Activated T-helper 1 cell treated with Interleukin-2 at 50 U/mL for 16 hours (primary cell): ENCODE measurements at regions not wholly inside any gene's neighbourhood (a gene's known extent, or its start where the extent isn't known, plus 50 kb on each side); places are given as distances from the start of the nearest gene placed in this dataset.
"Not testable (repeated sequence)": the region's sequence is repeated elsewhere in the genome, so short reads cannot be mapped to it uniquely, and the experiment has no call there.

Experiments
- DNase-seq: peaks from one replicate; pipeline ENCODE4 v3.0.0-alpha.2; 2020; ENCODE audit warnings: low read depth

DNA sequence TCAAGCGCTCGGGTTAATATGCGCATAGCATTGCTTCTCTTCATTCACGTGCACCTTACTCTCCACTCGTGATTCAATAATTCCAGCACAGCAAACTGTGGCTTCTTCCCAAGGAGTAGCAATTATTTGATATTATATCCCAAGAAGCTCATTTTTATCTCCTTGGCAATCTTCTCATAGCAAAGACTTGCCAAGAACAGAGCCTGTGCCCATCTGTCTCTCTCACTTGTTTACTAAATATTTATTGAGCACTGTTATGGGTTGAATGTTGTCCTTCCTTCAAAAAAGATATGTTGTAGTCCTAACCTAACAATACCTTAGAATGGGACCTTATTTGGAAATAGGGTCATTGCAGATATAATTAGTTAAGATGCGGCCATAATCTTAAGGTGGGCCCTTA lies 233.7 kb downstream of the TFCP2L1 start:
- DNase-seq = no peak

DNA sequence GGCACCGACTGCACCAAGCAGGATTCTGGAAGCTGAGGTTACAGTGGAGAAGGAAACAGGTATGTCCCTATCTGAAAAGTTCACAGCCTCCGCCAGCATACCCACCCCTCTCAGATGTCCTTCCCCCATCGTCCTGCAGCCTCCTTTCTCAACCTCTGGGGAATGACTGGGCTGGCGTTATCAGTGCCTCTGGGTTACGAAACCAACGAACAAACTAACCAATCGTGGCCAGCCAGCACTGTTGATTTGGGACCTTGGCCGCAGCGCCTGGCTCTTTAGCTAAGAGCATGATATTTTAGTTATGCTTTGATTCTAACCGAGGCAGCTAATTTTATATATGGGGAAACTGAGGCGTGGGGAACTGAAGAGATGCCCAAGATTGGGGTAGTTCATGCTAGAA lies 233.0 kb downstream of the TFCP2L1 start:
- no peak for DNase-seq

DNA sequence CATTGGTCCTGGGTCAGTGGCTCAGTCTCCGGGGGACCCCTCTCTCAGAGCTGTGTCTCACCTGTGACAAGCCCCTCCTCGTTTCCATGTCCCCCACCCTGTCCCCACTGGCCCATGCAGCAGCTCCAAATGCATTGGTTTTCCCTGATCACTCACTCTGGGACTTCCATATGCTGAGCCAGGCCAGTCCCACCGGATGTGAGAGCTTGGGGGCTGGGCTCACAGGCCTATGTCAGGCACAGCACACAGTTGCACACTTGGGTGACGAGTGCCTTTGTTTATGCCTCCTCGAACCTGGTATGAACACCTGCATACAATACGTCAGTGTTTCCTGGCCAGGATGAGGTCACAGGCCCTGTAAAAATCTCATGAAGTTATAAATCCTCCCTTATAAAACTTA lies 232.5 kb downstream of the TFCP2L1 start:
- DNase-seq = no peak

DNA sequence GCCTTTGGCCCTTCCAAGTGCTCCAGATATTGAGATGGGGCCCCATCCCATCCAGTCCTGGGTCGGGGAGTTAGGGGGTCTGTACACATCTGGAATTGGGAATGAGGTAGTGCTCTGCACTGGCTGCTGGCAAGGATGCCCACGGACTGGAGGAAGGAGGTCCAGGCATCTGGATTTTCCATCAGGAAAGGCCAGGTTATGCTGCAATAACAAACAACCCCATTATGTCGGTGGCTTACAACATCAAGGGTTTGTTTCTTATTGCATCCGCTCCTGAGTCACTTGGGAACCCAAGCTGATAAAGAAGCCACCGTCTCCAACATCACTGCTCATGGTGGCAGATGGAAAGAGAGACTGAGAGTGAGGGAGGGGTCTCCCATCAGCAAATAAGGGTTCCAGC lies 229.9 kb downstream of the TFCP2L1 start:
- DNase-seq = no peak

DNA sequence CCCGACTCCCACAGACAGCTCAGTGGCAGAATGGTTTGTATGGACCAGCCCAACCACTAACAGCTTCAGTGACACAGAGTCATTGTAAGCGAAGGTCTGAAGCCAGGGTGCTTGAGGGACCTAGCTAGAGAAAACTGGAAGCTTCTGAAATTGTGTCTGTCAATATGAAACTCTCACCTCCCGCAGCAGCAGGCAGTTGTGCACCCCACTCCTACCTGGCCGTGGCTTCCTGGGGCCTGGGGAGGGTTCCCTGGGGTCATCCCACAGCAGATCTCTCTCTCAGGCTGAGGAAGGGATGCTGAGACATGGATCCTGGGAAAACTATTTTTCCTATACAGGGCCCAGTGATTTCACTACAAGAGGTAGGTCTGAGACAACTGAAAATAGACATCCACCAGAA lies 229.5 kb downstream of the TFCP2L1 start:
- DNase-seq = no peak

DNA sequence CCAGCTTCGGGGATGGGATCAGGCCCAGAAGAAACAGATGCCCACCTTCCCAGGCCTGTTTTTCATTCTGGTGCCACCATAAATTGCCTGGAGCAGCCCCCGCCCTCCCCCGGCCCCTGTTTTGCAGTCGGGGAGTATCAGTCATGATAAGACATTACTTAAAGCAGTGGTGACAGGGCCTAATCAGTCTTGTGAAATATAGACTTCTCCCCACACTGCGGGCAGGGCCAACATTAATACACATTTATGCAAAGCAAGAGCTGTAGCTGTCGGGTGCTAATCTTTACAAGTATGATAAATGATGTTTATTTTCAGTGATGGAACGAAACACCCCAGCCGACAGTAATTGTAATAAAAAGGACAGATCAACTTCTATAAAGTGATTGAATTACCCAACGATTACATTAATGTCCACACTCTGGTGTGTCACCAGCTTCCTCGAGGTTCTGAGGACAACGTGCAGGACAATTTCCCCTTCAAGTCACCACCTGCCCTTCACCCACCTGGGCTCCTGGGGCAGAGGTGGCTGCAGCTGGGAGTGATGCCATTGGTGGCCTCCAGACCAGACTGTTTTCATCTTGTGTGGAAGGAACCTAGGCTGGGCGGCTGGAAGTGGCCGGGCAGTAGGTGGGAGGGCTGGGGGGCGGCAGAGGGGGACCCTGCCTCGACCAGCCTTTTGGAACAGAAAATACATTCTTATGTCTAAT lies 226.0 kb downstream of the TFCP2L1 start:
- no peak for DNase-seq

DNA sequence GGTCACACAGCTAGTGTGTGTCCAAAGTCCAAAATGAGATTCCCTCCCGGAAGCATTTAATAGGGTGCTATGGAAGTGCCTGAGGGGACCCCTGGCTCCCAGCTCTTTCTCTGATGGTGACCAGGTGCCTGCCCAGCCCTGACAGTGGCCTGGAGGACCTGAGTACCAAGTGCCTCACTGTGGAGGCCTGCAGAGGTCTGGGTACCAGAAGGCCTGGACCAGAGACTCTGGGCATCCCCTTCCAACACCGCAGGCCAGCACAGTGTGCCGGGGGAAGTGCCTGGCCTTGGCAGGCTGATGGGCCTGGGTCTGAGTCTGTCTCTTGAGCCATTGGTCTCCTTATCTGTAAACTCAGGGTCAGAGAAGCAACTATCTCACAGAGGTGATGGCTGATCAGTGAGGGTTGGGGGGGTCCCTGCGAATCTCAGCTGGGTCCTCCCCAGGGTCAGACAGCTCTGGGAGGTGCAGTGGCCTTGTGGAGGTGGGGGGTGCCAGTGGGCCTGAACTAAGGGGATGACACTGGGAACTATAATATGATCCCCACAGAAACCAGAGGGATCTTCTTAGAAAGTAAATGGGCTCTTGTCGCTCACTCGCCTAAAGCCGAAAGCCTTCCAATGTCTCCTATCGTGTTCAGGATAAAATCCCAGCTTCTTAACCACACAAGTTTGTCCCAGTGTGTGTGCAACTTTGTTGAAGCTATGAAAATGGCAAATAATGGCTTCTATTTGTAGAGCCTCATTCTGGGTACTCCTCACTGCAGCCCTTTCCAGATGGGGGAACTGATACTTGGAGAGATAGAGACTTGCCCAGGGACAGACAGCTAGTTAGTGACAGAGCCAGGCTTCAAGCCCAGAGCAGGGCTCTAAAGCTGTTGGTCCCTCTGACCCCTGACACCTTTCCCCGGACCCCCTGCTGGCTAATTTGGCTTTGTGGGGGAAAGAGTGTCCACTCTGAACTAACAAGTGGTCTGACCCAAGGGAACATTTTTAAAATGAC lies 225.1 kb downstream of the TFCP2L1 start:
- DNase-seq = no peak

DNA sequence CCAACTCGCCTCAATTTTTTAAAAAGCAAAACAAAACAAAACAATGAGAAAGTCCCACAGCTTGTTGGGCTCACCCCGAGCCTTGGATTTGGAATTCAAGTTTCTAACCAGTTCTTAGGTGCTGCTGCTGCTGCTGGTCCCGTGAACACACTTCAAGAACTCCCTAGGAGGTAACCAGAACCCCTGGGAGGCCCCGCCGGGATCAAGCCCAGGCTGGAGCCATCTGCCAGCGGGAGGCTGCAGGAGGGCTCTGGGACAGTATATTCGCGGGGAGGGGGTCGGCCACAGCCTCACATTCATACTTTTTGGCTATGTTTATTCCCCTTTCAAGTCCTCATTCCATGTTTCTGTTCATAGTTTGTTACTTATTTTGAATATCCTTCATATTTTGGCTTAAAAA lies 223.4 kb downstream of the TFCP2L1 start:
- DNase-seq = no peak

DNA sequence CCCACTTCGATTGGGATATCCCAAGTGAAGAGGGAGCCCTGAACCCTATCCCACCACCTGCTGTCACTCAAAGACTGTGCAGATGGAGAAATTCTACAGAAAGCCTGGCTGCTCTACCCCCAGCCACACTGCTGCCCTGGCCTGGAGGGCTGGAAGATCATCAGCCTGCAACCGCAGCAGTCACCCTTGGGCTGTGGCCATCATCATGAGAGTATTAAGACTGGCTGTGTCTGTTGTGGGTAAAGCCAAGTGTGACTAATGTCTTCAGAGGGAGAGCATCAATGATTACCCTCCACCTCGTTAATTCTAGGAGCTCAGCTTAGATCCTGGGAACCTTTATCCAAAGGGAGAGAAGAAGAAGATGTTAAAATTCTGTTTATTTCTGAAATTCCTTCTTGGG lies 221.5 kb downstream of the TFCP2L1 start:
- no peak for DNase-seq

DNA sequence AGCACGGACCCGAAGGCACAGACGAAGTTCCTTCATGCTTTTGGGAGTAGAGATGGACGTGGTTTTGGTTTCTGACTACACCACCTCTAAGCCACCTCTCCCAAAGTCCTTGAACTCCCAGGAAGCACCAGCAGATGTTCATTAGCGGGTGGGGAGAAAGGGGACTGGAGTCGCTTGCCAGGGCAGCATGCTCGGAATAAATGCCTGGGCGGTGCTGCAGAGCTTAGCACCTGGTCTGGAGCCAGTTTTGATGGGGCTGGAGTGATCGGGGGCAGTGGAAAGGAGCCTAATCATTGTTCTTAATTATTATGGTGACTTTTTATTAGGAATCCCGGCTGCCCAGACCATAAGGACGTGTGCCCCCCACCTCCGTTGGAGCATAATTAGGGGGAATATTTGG lies 220.8 kb downstream of the TFCP2L1 start:
- DNase-seq = no peak

DNA sequence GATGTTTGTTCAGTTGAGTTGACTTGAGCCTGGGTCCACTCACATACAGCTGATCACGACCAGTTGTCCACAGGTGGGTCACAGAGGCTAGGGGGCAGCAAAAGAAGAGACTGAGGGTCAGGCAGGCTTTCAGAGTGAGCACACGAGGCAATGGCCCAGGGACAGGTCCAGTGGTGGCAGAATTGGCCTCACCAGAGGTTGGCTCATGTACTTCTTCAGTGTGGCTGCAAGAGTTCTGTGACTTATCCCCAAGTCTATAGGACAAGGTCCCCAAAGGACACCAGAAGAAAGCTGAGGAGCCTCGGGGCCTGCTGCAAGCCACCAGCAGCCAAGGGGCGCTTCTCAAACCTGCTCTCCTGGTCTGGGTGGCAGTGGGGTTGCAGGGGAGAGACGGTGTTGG lies 219.8 kb downstream of the TFCP2L1 start:
- DNase-seq = no peak

DNA sequence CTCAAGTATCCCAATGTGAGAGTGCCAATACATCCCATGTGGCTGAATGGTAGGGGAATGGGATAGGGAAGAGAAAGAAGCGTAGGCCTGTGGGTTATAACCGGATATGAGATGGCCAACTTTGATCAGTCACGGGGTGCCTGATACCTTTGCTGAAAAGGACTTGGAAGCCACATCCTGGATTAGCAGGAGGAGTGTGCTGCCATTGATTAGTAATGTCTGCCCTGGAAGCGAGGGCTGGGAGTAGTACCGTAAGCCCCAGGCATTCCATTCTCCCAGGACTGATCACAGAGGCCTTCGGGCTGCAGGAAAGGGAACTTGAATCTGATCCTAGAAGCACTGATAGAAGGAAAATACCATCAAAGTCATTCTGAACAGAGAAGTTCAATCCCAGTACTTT lies 218.5 kb downstream of the TFCP2L1 start:
- DNase-seq = no peak

DNA sequence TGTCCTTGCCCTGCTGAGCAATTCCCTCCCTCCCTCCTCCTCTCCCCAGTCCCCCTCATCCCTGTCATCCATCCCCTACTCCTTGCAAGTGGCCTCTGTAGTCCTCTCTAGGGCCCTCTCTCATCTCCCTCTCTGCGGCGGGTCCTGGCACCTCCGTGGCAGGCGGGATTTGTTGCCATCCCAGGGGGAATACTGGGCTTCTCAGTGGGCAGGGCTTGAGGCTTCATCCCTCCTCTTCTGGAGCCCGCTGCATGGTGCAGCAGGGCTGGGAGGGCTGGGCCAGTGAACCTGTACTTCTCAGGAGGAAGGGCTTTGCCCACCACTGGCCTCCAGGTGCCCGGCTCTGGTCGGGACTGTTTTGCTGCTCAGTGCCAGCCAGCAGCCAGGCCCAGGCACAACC lies 216.2 kb downstream of the TFCP2L1 start:
- no peak for DNase-seq

DNA sequence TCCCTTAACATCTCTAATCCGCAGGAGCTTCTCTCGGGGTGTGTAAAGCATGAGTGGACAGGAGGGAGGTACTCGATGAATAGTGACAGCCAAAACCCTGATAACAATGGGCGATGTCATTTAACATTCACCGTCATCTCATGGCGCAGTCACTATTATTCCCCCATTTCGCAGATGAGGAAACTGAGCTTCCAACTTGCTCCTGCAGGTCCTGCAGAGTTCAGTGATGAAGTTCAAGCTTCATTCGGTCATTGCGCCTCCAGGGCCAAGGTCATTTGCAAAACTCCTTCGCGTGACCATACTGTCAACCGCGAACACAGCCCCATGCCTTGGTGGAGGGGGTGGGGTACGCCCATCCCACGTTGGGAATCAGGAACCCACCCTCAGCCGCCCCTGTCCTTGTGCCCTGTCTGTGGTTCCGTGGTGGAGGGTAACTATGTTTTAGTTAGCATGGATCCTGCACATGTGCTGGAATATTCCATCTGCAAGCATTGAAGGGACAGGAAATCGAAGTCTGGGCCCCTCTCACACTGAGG lies 215.5 kb downstream of the TFCP2L1 start:
- DNase-seq = no peak

DNA sequence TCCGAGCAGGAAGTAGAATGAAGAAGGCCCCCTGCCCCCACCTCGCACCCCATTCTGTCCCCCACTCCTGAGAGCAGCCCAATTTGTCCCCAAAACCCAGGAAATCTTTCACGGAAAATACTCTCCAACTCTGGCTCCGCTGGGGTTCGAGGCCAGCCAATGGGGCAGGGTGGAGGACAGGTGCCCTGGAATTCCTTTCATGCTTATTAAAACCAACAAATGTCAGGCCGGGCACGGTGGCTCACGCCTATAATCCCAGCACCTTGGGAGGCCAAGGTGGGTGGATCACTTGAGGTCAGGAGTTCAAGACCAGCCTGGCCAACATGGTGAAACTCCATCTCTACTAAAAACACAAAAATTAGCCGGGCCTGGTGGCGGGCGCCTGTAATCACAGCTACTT lies 214.9 kb downstream of the TFCP2L1 start:
- DNase-seq = not testable (repeated sequence)

DNA sequence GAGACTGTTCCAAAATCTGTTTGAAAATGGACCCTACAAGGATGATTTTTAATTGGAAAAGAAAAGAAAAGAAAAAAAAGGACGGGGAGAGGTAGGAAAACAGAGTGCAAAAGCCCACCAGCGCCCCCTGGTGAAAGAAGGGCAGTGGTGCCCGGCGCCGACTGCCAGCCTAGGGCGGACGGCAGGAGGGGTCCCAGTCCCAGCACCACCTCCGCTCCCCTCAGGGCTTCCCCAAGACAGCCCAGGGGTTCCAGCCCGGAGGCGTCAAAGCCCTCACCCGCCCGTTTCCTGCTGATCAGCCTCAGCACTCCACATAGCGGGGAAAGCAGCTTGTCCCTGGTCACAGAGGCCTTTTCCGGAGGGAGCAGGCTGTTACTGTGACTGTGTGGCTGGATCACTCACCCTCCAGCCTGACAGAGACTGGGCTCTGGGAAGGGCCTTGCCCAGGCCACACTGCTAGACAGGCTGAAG lies 213.9 kb downstream of the TFCP2L1 start:
- no peak for DNase-seq

DNA sequence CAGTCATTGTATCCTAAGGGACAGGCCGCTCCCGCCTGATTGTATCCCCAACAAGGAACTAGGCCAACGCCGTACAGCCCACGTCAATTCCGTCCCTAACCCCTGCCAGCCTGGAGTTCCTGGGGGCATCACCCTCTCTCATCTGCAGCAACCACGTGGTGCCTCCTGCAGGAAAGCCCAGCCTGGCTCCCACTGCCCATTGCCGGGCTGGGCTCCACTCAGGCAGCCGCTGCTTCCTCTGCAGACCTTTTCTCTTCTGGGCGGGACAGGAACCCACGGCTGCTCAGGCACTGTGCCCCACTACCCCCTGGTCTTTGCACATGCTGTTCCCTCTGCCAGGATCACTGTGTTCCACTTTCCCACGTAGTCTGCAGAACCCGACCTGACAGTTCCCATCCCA lies 212.2 kb downstream of the TFCP2L1 start:
- DNase-seq = no peak

DNA sequence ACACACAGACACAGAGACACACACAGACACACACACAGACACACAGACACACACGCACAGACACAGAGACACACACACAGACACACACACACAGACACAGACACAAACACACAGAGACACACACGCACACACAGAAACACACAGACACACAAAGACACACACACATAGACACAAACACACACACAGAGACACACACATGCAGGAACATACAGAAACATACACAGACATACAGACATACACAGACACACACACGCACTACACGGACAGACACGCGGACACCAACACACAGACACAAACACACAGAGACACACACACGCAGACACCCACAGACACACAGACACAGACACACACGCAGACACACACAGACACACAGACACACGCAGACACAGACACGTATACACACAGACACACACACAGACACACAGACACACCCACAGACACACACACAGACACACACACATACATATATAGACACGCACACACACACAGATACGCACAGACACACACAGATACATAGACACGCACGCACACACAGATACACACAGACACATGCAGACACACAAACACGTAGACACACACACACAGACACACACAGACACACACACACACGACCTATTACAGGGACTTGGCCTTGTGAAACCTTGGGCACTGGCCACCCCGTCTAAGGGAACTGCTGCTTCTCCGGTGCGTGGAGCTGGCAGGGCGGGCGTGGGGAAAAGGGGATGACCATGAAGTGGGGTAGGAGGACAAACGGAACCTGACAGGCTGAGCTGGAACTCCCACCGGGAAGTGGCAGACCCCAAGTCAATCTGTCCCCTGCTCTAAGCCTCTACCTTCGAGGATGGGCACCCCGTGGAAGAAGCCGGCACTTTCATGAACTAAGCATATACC lies 211.4 kb downstream of the TFCP2L1 start:
- DNase-seq = no peak

DNA sequence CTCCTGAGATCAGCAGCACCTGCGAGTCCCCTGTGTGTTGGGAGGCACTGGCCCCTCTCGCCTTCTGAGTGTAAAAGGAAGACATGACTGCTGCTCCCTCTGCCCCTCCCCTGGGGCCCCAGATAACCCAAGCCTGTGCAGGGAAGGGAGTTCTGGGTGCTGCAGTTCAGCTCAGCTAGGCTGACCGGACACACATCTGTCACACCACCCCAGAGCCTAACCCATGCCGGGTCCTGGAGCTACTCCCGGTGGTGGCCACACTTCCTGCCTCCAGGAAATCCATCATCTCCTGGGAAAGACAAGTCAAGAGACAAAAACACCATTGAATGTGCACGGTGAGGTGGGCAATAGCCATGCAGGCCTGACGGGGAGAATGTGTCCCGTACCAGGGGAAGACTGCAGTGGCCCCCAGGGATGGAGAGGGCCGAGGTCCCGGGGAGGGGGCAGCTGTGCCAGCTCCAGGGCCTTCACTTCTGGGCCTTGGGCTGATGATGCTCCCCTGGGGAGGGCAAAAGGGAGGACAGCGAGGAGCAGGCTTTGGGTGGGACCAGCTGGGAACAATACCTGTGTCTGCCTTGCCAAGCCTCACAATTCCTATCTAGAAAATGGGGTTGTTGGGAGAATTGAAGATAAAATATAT lies 210.6 kb downstream of the TFCP2L1 start:
- no peak for DNase-seq

DNA sequence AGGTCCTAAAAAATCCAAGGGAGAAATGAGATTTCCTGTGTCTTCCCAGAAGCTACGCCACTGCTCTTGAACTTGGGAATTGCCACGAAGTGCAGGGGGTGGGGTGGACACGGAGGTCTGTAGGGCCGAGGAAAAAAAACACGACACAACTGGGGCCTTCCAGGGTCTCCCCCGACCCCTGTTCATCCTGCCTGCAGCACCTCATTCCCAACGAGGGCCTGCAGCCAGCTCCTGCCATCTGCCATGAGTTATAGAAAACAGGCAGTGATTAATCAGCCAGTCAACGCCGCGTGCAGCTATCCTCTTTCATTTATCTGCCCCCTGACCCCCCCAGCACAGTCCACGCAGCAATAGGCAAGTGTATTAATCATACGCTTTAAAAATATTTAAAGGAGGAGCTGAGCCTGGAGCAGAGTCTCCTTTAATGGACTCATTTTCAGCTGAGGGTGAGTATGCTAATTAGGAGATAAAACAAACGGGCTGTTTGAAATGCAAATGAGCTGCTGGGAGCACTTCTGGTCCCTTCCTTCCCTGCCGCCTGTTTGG lies 209.9 kb downstream of the TFCP2L1 start:
- no peak for DNase-seq
